ENCODE measurements at regions not wholly inside any gene's neighbourhood (a gene's known extent, or its start where the extent isn't known, plus 50 kb on each side); places are given as distances from the start of the nearest gene placed in this dataset.

DNA sequence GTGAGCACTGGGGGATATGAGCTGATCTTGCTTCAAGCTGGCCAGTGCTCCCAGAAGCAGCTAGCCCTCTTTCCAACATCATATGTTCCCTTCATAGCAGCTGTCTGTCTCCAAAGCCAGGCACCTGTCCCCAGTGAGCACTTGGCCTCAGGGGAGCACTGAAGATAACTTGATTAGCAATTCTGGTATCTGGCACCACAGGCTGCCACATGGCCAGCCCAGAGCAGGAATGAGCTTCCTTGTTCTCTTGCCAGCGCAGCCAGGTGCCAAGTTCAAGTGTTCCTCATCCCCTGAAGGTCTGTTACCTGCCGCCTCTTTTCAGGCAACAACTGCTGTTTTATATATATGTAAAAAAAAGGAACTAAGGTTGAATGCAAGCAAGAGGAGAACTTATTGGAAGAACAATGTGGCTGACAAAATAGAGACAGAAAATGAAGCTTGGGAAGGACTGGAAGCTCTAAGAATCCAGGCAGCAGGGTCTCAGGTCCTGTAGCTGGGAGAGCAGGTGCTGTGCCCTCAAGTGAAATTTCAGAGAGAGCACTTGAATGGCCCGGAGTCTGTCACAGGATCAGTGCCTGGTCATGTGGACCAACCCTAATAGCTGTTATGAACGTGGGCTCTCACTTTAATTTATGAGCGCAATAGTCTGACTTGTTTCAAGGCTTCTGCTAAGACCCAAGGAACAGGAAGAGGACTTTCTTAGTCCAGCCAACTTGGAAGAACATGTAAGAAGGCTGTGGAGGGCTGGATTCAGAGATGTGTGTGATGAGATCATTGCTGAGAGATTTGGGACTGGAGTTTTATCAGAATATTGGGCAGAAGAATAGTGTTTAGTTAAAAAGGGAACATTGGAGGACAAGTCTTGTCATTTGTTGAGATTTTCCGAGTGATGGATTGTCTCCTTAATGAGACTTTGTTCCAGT is 267.2 kb downstream of the GLRX3 start:
- H3K4me3 ChIP-seq (ENCODE audit: low read length, poor library complexity, severe bottlenecking): no peak overlapping the region
- H3K9ac ChIP-seq (ENCODE audit: low read depth, low read length, poor library complexity, severe bottlenecking): no peak overlapping the region
- no peaks in the 10 kb centered on the region for H3K9me2 ChIP-seq (replicated peaks; ENCODE audit: low read depth, low read length)
- H3K27me3 ChIP-seq (ENCODE audit: insufficient read depth, low read length, poor library complexity, severe bottlenecking): no peaks in the 10 kb centered on the region
- H3F3A ChIP-seq (ENCODE audit: low read depth): no peaks in the 10 kb centered on the region
- no peaks in the 10 kb centered on the region for H3K36me3 ChIP-seq (ENCODE audit: insufficient read depth, low read length)
- H4K20me1 ChIP-seq (ENCODE audit: insufficient read depth, low read length, poor library complexity, severe bottlenecking): no peaks in the 10 kb centered on the region
- H3K79me2 ChIP-seq (ENCODE audit: insufficient read depth, low read length): no peaks in the 10 kb centered on the region
- TF ChIP-seq EZH2phosphoT487 (IDR thresholded peaks at IDR 0.05; ENCODE audit: borderline replicate concordance): no peak
- TF ChIP-seq, protein P1, sequence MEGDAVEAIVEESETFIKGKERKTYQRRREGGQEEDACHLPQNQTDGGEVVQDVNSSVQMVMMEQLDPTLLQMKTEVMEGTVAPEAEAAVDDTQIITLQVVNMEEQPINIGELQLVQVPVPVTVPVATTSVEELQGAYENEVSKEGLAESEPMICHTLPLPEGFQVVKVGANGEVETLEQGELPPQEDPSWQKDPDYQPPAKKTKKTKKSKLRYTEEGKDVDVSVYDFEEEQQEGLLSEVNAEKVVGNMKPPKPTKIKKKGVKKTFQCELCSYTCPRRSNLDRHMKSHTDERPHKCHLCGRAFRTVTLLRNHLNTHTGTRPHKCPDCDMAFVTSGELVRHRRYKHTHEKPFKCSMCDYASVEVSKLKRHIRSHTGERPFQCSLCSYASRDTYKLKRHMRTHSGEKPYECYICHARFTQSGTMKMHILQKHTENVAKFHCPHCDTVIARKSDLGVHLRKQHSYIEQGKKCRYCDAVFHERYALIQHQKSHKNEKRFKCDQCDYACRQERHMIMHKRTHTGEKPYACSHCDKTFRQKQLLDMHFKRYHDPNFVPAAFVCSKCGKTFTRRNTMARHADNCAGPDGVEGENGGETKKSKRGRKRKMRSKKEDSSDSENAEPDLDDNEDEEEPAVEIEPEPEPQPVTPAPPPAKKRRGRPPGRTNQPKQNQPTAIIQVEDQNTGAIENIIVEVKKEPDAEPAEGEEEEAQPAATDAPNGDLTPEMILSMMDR (conservative IDR thresholded peaks at IDR 0.05; ENCODE audit: low read length): no peak
- H2AFZ ChIP-seq (ENCODE audit: low read length): no peak overlapping the region
- H3K4me1 ChIP-seq (ENCODE audit: insufficient read depth, low read length, poor library complexity, severe bottlenecking): no peaks in the 10 kb centered on the region
- H3K9me3 ChIP-seq (ENCODE audit: insufficient read depth, low read depth, low read length): peaks cover 3% of the 10 kb centered on the region; the same call in 1 of the 2 replicates
- H3K4me2 ChIP-seq (ENCODE audit: low read depth, low read length, poor library complexity, severe bottlenecking): no peak overlapping the region

DNA sequence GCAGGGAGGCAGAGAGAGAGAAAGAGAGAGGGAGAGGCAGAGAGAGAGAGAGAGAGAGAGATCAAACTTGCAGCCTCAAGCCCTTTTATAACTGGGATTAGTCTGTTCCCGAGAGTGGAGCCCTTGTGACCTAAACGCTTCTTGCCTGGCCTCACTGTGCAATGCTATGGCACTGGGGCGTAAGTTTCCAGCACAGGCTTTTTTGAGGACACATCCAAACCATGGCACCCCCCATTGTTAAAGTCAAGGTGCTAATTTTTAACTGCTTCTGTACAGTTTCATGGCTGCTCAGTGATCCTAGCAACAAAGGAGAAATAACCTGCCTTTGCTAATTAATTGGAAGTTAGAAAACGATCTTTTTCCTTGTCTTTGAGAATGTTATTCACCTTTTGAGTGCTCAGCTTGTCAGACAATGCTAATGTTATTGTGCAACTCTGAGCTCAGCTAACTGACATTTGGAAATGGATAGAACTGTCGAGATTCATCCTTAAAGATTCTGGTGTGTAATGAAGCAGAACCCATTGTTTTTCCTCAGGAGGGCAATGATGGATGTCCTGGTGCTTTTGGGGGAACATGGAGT is 268.4 kb downstream of the GLRX3 start:
- no peak overlapping the region for H3K4me3 ChIP-seq (ENCODE audit: low read length, poor library complexity, severe bottlenecking)
- no peaks in the 10 kb centered on the region for H3K36me3 ChIP-seq (ENCODE audit: insufficient read depth, low read length)

DNA sequence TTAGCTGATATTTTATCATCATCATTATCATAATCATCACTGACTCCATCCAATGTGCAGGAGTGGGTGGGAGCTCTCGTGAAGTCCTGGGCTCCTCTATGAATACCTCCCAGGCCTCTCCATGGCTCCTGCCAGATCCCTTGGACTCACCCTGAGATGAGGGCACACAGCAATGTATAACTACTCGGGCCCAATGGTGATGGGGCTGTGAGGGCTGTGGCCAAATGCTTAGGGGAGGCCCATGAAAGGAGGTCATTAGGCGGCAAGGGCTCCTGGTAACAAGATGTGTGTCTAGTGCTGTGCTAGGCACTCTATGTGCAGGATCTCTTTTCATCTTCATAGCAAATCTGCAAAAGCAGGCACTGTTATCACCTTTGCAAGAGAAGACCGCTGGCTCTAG is 270.9 kb downstream of the GLRX3 start:
- Histone ChIP-seq H3K4me3 (ENCODE audit: low read length, poor library complexity, severe bottlenecking) (no peak overlapping the region), H3K4me2 (ENCODE audit: low read depth, low read length, poor library complexity, severe bottlenecking) (no peak overlapping the region), H3K4me1 (ENCODE audit: insufficient read depth, low read length, poor library complexity, severe bottlenecking) (no peaks in the 10 kb centered on the region), H3K79me2 (ENCODE audit: insufficient read depth, low read length) (no peaks in the 10 kb centered on the region), H3F3A (ENCODE audit: low read depth) (no peaks in the 10 kb centered on the region), H3K9me2 (replicated peaks; ENCODE audit: low read depth, low read length) (no peaks in the 10 kb centered on the region), H3K9me3 (ENCODE audit: insufficient read depth, low read depth, low read length) (peaks cover 12% of the 10 kb centered on the region; the same call in 1 of the 2 replicates), H3K27me3 (ENCODE audit: insufficient read depth, low read length, poor library complexity, severe bottlenecking) (no peaks in the 10 kb centered on the region), H2AFZ (ENCODE audit: low read length) (no peak overlapping the region), H3K36me3 (ENCODE audit: insufficient read depth, low read length) (no peaks in the 10 kb centered on the region), H4K20me1 (ENCODE audit: insufficient read depth, low read length, poor library complexity, severe bottlenecking) (no peaks in the 10 kb centered on the region), H3K9ac (ENCODE audit: low read depth, low read length, poor library complexity, severe bottlenecking) (no peak overlapping the region)
- TF ChIP-seq, protein P1 (conservative IDR thresholded peaks at IDR 0.05; ENCODE audit: low read length): no peak
- TF ChIP-seq EZH2phosphoT487 (IDR thresholded peaks at IDR 0.05; ENCODE audit: borderline replicate concordance): no peak

More for the DNA sequence above, 268.4 kb downstream of the GLRX3 start:
- no peaks in the 10 kb centered on the region for H3K4me1 ChIP-seq (ENCODE audit: insufficient read depth, low read length, poor library complexity, severe bottlenecking)
- H3K79me2 ChIP-seq (ENCODE audit: insufficient read depth, low read length): no peaks in the 10 kb centered on the region
- H3K9me2 ChIP-seq (replicated peaks; ENCODE audit: low read depth, low read length): no peaks in the 10 kb centered on the region
- no peaks in the 10 kb centered on the region for H3F3A ChIP-seq (ENCODE audit: low read depth)
- no peaks in the 10 kb centered on the region for H3K27me3 ChIP-seq (ENCODE audit: insufficient read depth, low read length, poor library complexity, severe bottlenecking)
- H3K9me3 ChIP-seq (ENCODE audit: insufficient read depth, low read depth, low read length): peaks cover 5% of the 10 kb centered on the region; the same call in 1 of the 2 replicates
- no peak for TF ChIP-seq EZH2phosphoT487 (IDR thresholded peaks at IDR 0.05; ENCODE audit: borderline replicate concordance)
- TF ChIP-seq, protein P1 (conservative IDR thresholded peaks at IDR 0.05; ENCODE audit: low read length): no peak
- H3K9ac ChIP-seq (ENCODE audit: low read depth, low read length, poor library complexity, severe bottlenecking): no peak overlapping the region
- H2AFZ ChIP-seq (ENCODE audit: low read length): no peak overlapping the region
- H3K4me2 ChIP-seq (ENCODE audit: low read depth, low read length, poor library complexity, severe bottlenecking): no peak overlapping the region
- no peaks in the 10 kb centered on the region for H4K20me1 ChIP-seq (ENCODE audit: insufficient read depth, low read length, poor library complexity, severe bottlenecking)
